GM12878 (cell line): ENCODE measurements at regions not wholly inside any gene's neighbourhood (a gene's known extent, or its start where the extent isn't known, plus 50 kb on each side); places are given as distances from the start of the nearest gene placed in this dataset.
A peak's percentile ranks its signal among the peaks of the same experiment; 100 is the strongest.

Experiments used
- ATAC-seq: fragments of 200-7000 bp; cut with Tn5 transposase; 3 replicates; pipeline ENCODE4 v1.9.1; 2020; ENCODE audit warnings: mild to moderate bottlenecking, moderate library complexity
- BruUV-seq: library from RNA; stranded (reverse); fragments of 400-500 nt; replicated peaks from 2 replicates; lab custom pipeline; 2021; lab: Mats Ljungman, UMichigan
- CTCF ChIA-PET: fragments of 300-600 bp; sonication (Branson Sonifier 250); formaldehyde crosslinking; extraction: SDS; loops from one replicate; lab custom pipeline; 2021; ENCODE audit warnings: inconsistent platforms; lab: Yijun Ruan, JAX
- POLR2A ChIA-PET: fragments of 350-600 bp; formaldehyde crosslinking; extraction: SDS; loops from one replicate; lab custom pipeline; 2021; ENCODE audit warnings: inconsistent platforms; lab: Charles Lee
- RAD21 ChIA-PET: fragments of 300-600 bp; sonication (Branson Sonifier 250); formaldehyde crosslinking; loops from one replicate; lab custom pipeline; 2023; ENCODE audit warnings: antibody characterized with exemption; ENCODE audit not compliant: unreplicated experiment; lab: Charles Lee
- SMC1A ChIA-PET: fragments of 300-600 bp; sonication (Branson Sonifier 250); formaldehyde crosslinking; loops from one replicate; lab custom pipeline; 2023; ENCODE audit not compliant: unreplicated experiment, uncharacterized antibody; lab: Charles Lee
- DNase-seq: peaks from one replicate; pipeline ENCODE4 v3.0.0-alpha.2; 2011; ENCODE audit warnings: low read depth, low spot score
- FAIRE-seq: peaks from 3 replicates; lab custom pipeline; 2011; peaks lifted over from hg19 to GRCh38; lab: Jason Lieb, UNC
- H2AFZ ChIP-seq: 2 replicates; pipeline ENCODE4 v1.6.0; 2011; ENCODE audit warnings: low read depth, low read length, control low read depth; ENCODE audit not compliant: control insufficient read depth
- H3K27ac ChIP-seq: 2 replicates; pipeline ENCODE4 v1.5.1; 2011; ENCODE audit warnings: control low read depth; ENCODE audit not compliant: control insufficient read depth, insufficient read depth
- H3K27me3 ChIP-seq, 2 experiments: replicated peaks in 1 of 2; 2 replicates each; pipeline versions ENCODE4 v1.6.0 to v1.6.1; 2011; ENCODE audit warnings: low read length in 1 of 2; ENCODE audit not compliant: control insufficient read depth in 2 of 2, insufficient read depth in 2 of 2
- H3K36me3 ChIP-seq, 2 experiments: 2 replicates each; pipeline ENCODE4 v1.5.1; 2011; ENCODE audit warnings: low read length in 1 of 2; ENCODE audit not compliant: control insufficient read depth in 2 of 2, insufficient read depth in 2 of 2
- H3K4me1 ChIP-seq: 2 replicates; pipeline ENCODE4 v1.6.1; 2011; ENCODE audit warnings: mild to moderate bottlenecking, low read length, moderate library complexity, mixed read lengths; ENCODE audit not compliant: control insufficient read depth, insufficient read depth
- H3K4me2 ChIP-seq: 2 replicates; pipeline ENCODE4 v1.6.0; 2011; ENCODE audit warnings: control low read depth; ENCODE audit not compliant: control insufficient read depth, insufficient read depth
- H3K4me3 ChIP-seq: fragments of 200-600 bp; sonication (generic); 2 replicates; pipeline ENCODE4 v1.5.1; 2016
- H3K79me2 ChIP-seq: 2 replicates; pipeline ENCODE4 v1.6.0; 2011; ENCODE audit warnings: low read length; ENCODE audit not compliant: control insufficient read depth, insufficient read depth
- H3K9ac ChIP-seq: 2 replicates; pipeline ENCODE4 v1.8.0; 2011; ENCODE audit warnings: low read length, control low read depth, mixed read lengths; ENCODE audit not compliant: control insufficient read depth, insufficient read depth
- H3K9me3 ChIP-seq: replicated peaks from 3 replicates; pipeline ENCODE4 v1.5.1; 2011; ENCODE audit warnings: mild to moderate bottlenecking, low read length; ENCODE audit not compliant: control insufficient read depth, insufficient read depth
- H4K20me1 ChIP-seq: 2 replicates; pipeline ENCODE4 v1.6.0; 2011; ENCODE audit not compliant: control insufficient read depth, insufficient read depth
- BACH1 ChIP-seq: fragments of 450-650 bp; IDR thresholded peaks from 2 replicates; pipeline ENCODE4 v1.6.1; 2017; ENCODE audit warnings: mild to moderate bottlenecking, borderline replicate concordance
- CEBPB ChIP-seq, 2 experiments: fragments of 150-350 bp in 1 of 2; IDR thresholded peaks; 2 replicates each; pipeline ENCODE4 v1.6.1; 2012 to 2014; ENCODE audit warnings: low read depth in 2 of 2, low read length in 2 of 2, borderline replicate concordance in 1 of 2, inconsistent platforms in 1 of 2
- NR2C2 ChIP-seq: IDR thresholded peaks from 2 replicates; pipeline ENCODE4 v1.6.1; 2011; ENCODE audit warnings: borderline replicate concordance, low read depth; ENCODE audit not compliant: control insufficient read depth, insufficient read length
- RCOR1 ChIP-seq: conservative IDR thresholded peaks from 2 replicates; pipeline ENCODE4 v1.6.1; 2012; ENCODE audit warnings: low read depth, low read length, improper control_type of control experiment
- TBL1XR1 ChIP-seq: IDR thresholded peaks from 2 replicates; pipeline ENCODE4 v1.6.1; 2012; ENCODE audit warnings: low read depth, low read length, improper control_type of control experiment
- ZNF24 ChIP-seq: fragments of 450-650 bp; IDR thresholded peaks from 2 replicates; pipeline ENCODE4 v1.6.1; 2017; ENCODE audit warnings: antibody characterized with exemption, mild to moderate bottlenecking
- WGBS: methylation state at CpG from one replicate; pipeline ENCODE4 v1.1.6; 2016; ENCODE audit warnings: low lambda C conversion rate; ENCODE audit not compliant: insufficient replicate concordance, insufficient coverage; ENCODE audit errors: missing lambda C conversion rate; 5-methylcytosine and 5-hydroxymethylcytosine counted together
- in situ Hi-C: fragments of 300-500 bp; cut with MboI; formaldehyde crosslinking; loops from 9 replicates; pipeline ENCODE4 v1.14.3; 2018; ENCODE audit warnings: mixed read lengths
- intact Hi-C: fragments of 100-400 bp; cut with micrococcal nuclease; formaldehyde crosslinking; loops from one replicate; pipeline ENCODE4 v1.14.2; 2022; ENCODE audit not compliant: unreplicated experiment
- TF ChIP-seq, protein P1 (sequence below): IDR thresholded peaks from 2 replicates; pipeline ENCODE4 v1.6.1; 2011; ENCODE audit warnings: borderline replicate concordance, low read depth, mild to moderate bottlenecking, moderate library complexity, mixed read lengths, low read length; ENCODE audit not compliant: insufficient read depth; ENCODE audit errors: extremely low read length
- TF ChIP-seq, protein P2 (sequence below): fragments of 450-650 bp; IDR thresholded peaks from 2 replicates; pipeline ENCODE4 v1.6.1; 2016; ENCODE audit warnings: mild to moderate bottlenecking
- TF ChIP-seq, protein P3 (sequence below): fragments of 450-650 bp; IDR thresholded peaks from 2 replicates; pipeline ENCODE4 v1.6.1; 2018; ENCODE audit warnings: mild to moderate bottlenecking, low read depth, moderate library complexity; ENCODE audit not compliant: partially characterized antibody
- TF ChIP-seq, protein P4 (sequence below): fragments of 450-650 bp; IDR thresholded peaks from 2 replicates; pipeline ENCODE4 v1.6.1; 2017; ENCODE audit warnings: mild to moderate bottlenecking, moderate library complexity

DNA sequence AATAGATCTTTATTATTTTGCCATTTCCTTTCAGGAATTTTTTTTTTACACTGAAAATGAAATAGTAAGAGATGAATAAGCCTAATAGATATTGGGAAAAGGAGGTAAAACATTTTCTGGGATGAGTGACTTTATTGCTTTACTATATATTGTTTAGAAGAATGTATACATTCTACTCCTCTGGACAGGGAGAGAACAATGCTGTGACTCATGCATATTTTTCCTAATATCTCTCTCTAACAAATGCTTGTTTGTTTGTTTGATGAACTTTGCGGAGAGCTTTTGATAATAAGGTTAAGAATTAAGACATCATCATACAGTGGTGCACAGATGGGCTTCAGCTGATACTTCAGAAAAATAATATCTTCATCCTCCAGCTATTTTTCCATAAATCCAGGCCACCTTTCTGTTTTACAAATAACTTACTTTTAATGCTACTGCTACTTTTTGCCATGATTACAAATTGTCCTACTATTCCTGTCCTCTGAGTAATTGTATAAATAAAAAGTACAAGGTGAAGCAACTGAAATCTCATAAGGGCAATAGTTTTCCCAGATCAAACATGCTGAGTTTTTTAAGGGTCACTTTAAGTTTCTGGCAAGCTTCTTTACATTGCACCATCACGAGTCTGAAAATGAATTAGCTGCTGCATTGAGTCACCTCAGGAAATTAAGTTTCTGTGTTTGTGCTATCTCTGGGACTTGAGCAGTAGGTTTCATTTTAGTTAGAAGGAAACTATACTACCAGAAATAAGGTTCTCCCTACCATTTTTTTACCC lies 207.3 kb upstream of the POT1 start:
- Histone ChIP-seq H3K36me3 (no peaks in the 10 kb centered on the region), H3K9me3 (no peaks in the 10 kb centered on the region), H3K79me2 (no peaks in the 10 kb centered on the region), H3K27me3 (no peaks in the 10 kb centered on the region), H3K4me1 (no peaks in the 10 kb centered on the region), H3K9ac (no peak overlapping the region), H4K20me1 (no peaks in the 10 kb centered on the region), H3K27ac (no peak overlapping the region), H3K4me2 (no peak overlapping the region), H2AFZ (no peak overlapping the region), H3K4me3 (no peak overlapping the region)
- WGBS: 41% methylated on average over 2 of the region's 2 CpGs
- peak; percentile 58 for ATAC-seq
- no TSS peak for BruUV-seq
- RAD21 ChIA-PET: no interaction called here
- CTCF ChIA-PET: interaction anchor here (0.6 kb wide), 1 partner anchor 10 kb away, joined by 4 read pairs; no protein-coding TSS in a partner anchor
- intact Hi-C loops (no loop called here), in situ Hi-C loops (no loop called here)
- SMC1A ChIA-PET: interaction anchor here (1.0 kb wide), 1 partner anchor 533 kb away, joined by 3 read pairs; no protein-coding TSS in a partner anchor
- no peak for DNase-seq
- FAIRE-seq: no peak
- POLR2A ChIA-PET: no interaction called here
- TF ChIP-seq ZNF24 (no peak), BACH1 (no peak), NR2C2 (no peak), CEBPB (IDR thresholded peaks at IDR 0.05; ENCODE audit: borderline replicate concordance in 1 of 2, low read depth in 2 of 2, low read length in 2 of 2) (no peak), RCOR1 (no peak), TBL1XR1 (no peak)
- TF ChIP-seq, protein P1, sequence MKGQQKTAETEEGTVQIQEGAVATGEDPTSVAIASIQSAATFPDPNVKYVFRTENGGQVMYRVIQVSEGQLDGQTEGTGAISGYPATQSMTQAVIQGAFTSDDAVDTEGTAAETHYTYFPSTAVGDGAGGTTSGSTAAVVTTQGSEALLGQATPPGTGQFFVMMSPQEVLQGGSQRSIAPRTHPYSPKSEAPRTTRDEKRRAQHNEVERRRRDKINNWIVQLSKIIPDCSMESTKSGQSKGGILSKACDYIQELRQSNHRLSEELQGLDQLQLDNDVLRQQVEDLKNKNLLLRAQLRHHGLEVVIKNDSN: no peak
- TF ChIP-seq, protein P2, sequence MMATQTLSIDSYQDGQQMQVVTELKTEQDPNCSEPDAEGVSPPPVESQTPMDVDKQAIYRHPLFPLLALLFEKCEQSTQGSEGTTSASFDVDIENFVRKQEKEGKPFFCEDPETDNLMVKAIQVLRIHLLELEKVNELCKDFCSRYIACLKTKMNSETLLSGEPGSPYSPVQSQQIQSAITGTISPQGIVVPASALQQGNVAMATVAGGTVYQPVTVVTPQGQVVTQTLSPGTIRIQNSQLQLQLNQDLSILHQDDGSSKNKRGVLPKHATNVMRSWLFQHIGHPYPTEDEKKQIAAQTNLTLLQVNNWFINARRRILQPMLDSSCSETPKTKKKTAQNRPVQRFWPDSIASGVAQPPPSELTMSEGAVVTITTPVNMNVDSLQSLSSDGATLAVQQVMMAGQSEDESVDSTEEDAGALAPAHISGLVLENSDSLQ: no peak
- TF ChIP-seq, protein P3, sequence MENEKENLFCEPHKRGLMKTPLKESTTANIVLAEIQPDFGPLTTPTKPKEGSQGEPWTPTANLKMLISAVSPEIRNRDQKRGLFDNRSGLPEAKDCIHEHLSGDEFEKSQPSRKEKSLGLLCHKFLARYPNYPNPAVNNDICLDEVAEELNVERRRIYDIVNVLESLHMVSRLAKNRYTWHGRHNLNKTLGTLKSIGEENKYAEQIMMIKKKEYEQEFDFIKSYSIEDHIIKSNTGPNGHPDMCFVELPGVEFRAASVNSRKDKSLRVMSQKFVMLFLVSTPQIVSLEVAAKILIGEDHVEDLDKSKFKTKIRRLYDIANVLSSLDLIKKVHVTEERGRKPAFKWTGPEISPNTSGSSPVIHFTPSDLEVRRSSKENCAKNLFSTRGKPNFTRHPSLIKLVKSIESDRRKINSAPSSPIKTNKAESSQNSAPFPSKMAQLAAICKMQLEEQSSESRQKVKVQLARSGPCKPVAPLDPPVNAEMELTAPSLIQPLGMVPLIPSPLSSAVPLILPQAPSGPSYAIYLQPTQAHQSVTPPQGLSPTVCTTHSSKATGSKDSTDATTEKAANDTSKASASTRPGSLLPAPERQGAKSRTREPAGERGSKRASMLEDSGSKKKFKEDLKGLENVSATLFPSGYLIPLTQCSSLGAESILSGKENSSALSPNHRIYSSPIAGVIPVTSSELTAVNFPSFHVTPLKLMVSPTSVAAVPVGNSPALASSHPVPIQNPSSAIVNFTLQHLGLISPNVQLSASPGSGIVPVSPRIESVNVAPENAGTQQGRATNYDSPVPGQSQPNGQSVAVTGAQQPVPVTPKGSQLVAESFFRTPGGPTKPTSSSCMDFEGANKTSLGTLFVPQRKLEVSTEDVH: no peak
- TF ChIP-seq, protein P4, sequence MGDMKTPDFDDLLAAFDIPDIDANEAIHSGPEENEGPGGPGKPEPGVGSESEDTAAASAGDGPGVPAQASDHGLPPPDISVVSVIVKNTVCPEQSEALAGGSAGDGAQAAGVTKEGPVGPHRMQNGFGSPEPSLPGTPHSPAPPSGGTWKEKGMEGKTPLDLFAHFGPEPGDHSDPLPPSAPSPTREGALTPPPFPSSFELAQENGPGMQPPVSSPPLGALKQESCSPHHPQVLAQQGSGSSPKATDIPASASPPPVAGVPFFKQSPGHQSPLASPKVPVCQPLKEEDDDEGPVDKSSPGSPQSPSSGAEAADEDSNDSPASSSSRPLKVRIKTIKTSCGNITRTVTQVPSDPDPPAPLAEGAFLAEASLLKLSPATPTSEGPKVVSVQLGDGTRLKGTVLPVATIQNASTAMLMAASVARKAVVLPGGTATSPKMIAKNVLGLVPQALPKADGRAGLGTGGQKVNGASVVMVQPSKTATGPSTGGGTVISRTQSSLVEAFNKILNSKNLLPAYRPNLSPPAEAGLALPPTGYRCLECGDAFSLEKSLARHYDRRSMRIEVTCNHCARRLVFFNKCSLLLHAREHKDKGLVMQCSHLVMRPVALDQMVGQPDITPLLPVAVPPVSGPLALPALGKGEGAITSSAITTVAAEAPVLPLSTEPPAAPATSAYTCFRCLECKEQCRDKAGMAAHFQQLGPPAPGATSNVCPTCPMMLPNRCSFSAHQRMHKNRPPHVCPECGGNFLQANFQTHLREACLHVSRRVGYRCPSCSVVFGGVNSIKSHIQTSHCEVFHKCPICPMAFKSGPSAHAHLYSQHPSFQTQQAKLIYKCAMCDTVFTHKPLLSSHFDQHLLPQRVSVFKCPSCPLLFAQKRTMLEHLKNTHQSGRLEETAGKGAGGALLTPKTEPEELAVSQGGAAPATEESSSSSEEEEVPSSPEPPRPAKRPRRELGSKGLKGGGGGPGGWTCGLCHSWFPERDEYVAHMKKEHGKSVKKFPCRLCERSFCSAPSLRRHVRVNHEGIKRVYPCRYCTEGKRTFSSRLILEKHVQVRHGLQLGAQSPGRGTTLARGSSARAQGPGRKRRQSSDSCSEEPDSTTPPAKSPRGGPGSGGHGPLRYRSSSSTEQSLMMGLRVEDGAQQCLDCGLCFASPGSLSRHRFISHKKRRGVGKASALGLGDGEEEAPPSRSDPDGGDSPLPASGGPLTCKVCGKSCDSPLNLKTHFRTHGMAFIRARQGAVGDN: no peak
